ENCODE measurements at regions not wholly inside any gene's neighbourhood (a gene's known extent, or its start where the extent isn't known, plus 50 kb on each side); places are given as distances from the start of the nearest gene placed in this dataset.

- no peak overlapping the region for H3K4me2 ChIP-seq
- no peaks in the 10 kb centered on the region for H4K20me1 ChIP-seq (ENCODE audit: low read depth)
These were observed 462.5 kb upstream of the KLF12 start for GRCh38 chr13:74596691-74597090.

GRCh38 chr13:74593688-74594087 is 459.5 kb upstream of the KLF12 start:
- Histone ChIP-seq H3K36me3 (no peaks in the 10 kb centered on the region), H3K4me2 (no peak overlapping the region), H3K9me3 (ENCODE audit: low read depth) (peaks cover 3% of the 10 kb centered on the region), H3K79me2 (ENCODE audit: low read depth) (no peaks in the 10 kb centered on the region), H3K4me3 (no peak overlapping the region), H3K4me1 (no peaks in the 10 kb centered on the region), H3K27me3 (no peaks in the 10 kb centered on the region), H3K9ac (no peak overlapping the region), H3F3A (ENCODE audit: low read depth) (no peaks in the 10 kb centered on the region), H3K27ac (no peak overlapping the region), H4K20me1 (ENCODE audit: low read depth) (no peaks in the 10 kb centered on the region), H2AFZ (replicated peaks) (no peak overlapping the region)
- peaks cover 3% of the 10 kb centered on the region for H3K27me3 Mint-ChIP-seq (ENCODE audit: insufficient read depth, low read depth)
- H3K36me3 Mint-ChIP-seq = no peaks in the 10 kb centered on the region
- H3K9me3 Mint-ChIP-seq = peaks cover 11% of the 10 kb centered on the region
- no peak overlapping the region for H3K27ac Mint-ChIP-seq
- TF ChIP-seq CTCF (IDR thresholded peaks at IDR 0.05) (no peak), EZH2phosphoT487 (IDR thresholded peaks at IDR 0.05) (no peak), EZH2 (IDR thresholded peaks at IDR 0.05) (no peak)
- no peaks in the 10 kb centered on the region for H3K4me1 Mint-ChIP-seq
- DNase-seq (ENCODE audit: low spot score) = no peak
- no peak overlapping the region for H3K4me3 Mint-ChIP-seq

More at GRCh38 chr13:74596691-74597090, 462.5 kb upstream of the KLF12 start:
- Histone ChIP-seq H3K79me2 (ENCODE audit: low read depth) (no peaks in the 10 kb centered on the region), H3K4me3 (no peak overlapping the region), H3K9me3 (ENCODE audit: low read depth) (peaks cover 3% of the 10 kb centered on the region), H3K4me1 (no peaks in the 10 kb centered on the region), H3K27ac (no peak overlapping the region), H3K27me3 (no peaks in the 10 kb centered on the region), H3K9ac (no peak overlapping the region), H3F3A (ENCODE audit: low read depth) (no peaks in the 10 kb centered on the region), H3K36me3 (no peaks in the 10 kb centered on the region), H2AFZ (replicated peaks) (peak overlapping the region; percentile 64)
- no peaks in the 10 kb centered on the region for H3K4me1 Mint-ChIP-seq
- H3K36me3 Mint-ChIP-seq = no peaks in the 10 kb centered on the region
- no peak overlapping the region for H3K4me3 Mint-ChIP-seq
- DNase-seq (ENCODE audit: low spot score) = no peak
- no peak for TF ChIP-seq CTCF (IDR thresholded peaks at IDR 0.05)
- TF ChIP-seq EZH2 (IDR thresholded peaks at IDR 0.05) = no peak
- TF ChIP-seq EZH2phosphoT487 (IDR thresholded peaks at IDR 0.05) = no peak
- H3K9me3 Mint-ChIP-seq = peaks cover 6% of the 10 kb centered on the region
- no peak overlapping the region for H3K27ac Mint-ChIP-seq
- H3K27me3 Mint-ChIP-seq (ENCODE audit: insufficient read depth, low read depth) = peaks cover 5% of the 10 kb centered on the region

- Mint-ChIP-seq H3K27ac (no peak overlapping the region), H3K4me1 (no peaks in the 10 kb centered on the region), H3K9me3 (peaks cover 4% of the 10 kb centered on the region), H3K4me3 (no peak overlapping the region), H3K36me3 (no peaks in the 10 kb centered on the region), H3K27me3 (ENCODE audit: insufficient read depth, low read depth) (no peaks in the 10 kb centered on the region)
- H3K9me3 ChIP-seq (ENCODE audit: low read depth) = no peaks in the 10 kb centered on the region
- H3K27ac ChIP-seq = no peak overlapping the region
- H3K27me3 ChIP-seq = no peaks in the 10 kb centered on the region
- no peaks in the 10 kb centered on the region for H3K4me1 ChIP-seq
- DNase-seq (ENCODE audit: low spot score) = no peak
- no peaks in the 10 kb centered on the region for H4K20me1 ChIP-seq (ENCODE audit: low read depth)
- H3F3A ChIP-seq (ENCODE audit: low read depth) = no peaks in the 10 kb centered on the region
- H3K36me3 ChIP-seq = no peaks in the 10 kb centered on the region
- no peak overlapping the region for H3K4me2 ChIP-seq
- TF ChIP-seq CTCF (IDR thresholded peaks at IDR 0.05) (no peak), EZH2phosphoT487 (IDR thresholded peaks at IDR 0.05) (no peak), EZH2 (IDR thresholded peaks at IDR 0.05) (no peak)
- no peak overlapping the region for H3K9ac ChIP-seq
- no peak overlapping the region for H2AFZ ChIP-seq (replicated peaks)
- H3K4me3 ChIP-seq = no peak overlapping the region
- no peaks in the 10 kb centered on the region for H3K79me2 ChIP-seq (ENCODE audit: low read depth)
These were observed 452.6 kb upstream of the KLF12 start for GRCh38 chr13:74586847-74587246.

Data from neural progenitor cell (in vitro differentiated cells).